SK-N-SH treated with all-trans-retinoic acid at 6 μM for 48 hours (cell line): ENCODE measurements at regions not wholly inside any gene's neighbourhood (a gene's known extent, or its start where the extent isn't known, plus 50 kb on each side); places are given as distances from the start of the nearest gene placed in this dataset.
A peak's percentile ranks its signal among the peaks of the same experiment; 100 is the strongest.

Source experiments
- ATAC-seq: fragments of 200-7000 bp; cut with Tn5 transposase; 3 replicates; pipeline ENCODE4 v1.9.1; 2020; ENCODE audit warnings: mild to moderate bottlenecking, moderate library complexity
- ARNTL ChIP-seq: fragments of 450-650 bp; formaldehyde crosslinking; IDR thresholded peaks from 2 replicates; pipeline ENCODE4 v1.5.0; 2020; ENCODE audit warnings: low read depth, mild to moderate bottlenecking, moderate library complexity, borderline replicate concordance
- CSDC2 ChIP-seq: fragments of 250-450 bp; sonication (Bioruptor Pico); IDR thresholded peaks from 2 replicates; pipeline ENCODE4 v1.5.0; 2020; ENCODE audit warnings: mild to moderate bottlenecking, moderate library complexity
- ESRRG ChIP-seq: fragments of 250-450 bp; sonication (Bioruptor Pico); IDR thresholded peaks from 2 replicates; pipeline ENCODE4 v1.6.1; 2021; ENCODE audit warnings: mild to moderate bottlenecking
- GLIS3 ChIP-seq: fragments of 250-450 bp; sonication (Bioruptor Pico); IDR thresholded peaks from 2 replicates; pipeline ENCODE4 v1.5.0; 2020; ENCODE audit warnings: mild to moderate bottlenecking, moderate library complexity
- OSR1 ChIP-seq: fragments of 250-450 bp; sonication (Bioruptor Pico); IDR thresholded peaks from 2 replicates; pipeline ENCODE4 v1.8.0; 2022; ENCODE audit warnings: moderate library complexity, mild to moderate bottlenecking, inconsistent platforms
- PPARA ChIP-seq: fragments of 250-450 bp; sonication (Bioruptor Pico); IDR thresholded peaks from 2 replicates; pipeline ENCODE4 v1.5.0; 2020; ENCODE audit warnings: mild to moderate bottlenecking, borderline replicate concordance
- RARB ChIP-seq: fragments of 250-450 bp; sonication (Bioruptor Pico); IDR thresholded peaks from 2 replicates; pipeline ENCODE4 v1.8.0; 2021; ENCODE audit warnings: mild to moderate bottlenecking, moderate library complexity
- TCF4 ChIP-seq: fragments of 250-450 bp; sonication (Bioruptor Pico); IDR thresholded peaks from 2 replicates; pipeline ENCODE4 v1.8.0; 2021; ENCODE audit warnings: mild to moderate bottlenecking, moderate library complexity, borderline replicate concordance
- TOX ChIP-seq: fragments of 250-450 bp; sonication (Bioruptor Pico); IDR thresholded peaks from 2 replicates; pipeline ENCODE4 v1.8.0; 2021; ENCODE audit warnings: mild to moderate bottlenecking, moderate library complexity, borderline replicate concordance
- ZC3H10 ChIP-seq: fragments of 250-450 bp; sonication (Bioruptor Pico); IDR thresholded peaks from 2 replicates; pipeline ENCODE4 v1.5.1; 2021; ENCODE audit warnings: mild to moderate bottlenecking, moderate library complexity
- ZFP3 ChIP-seq: fragments of 250-450 bp; sonication (Bioruptor Pico); IDR thresholded peaks from 2 replicates; pipeline ENCODE4 v1.5.0; 2020; ENCODE audit warnings: mild to moderate bottlenecking, moderate library complexity
- ZFP30 ChIP-seq: fragments of 450-650 bp; formaldehyde crosslinking; IDR thresholded peaks from 2 replicates; pipeline ENCODE4 v1.5.0; 2022; ENCODE audit warnings: mild to moderate bottlenecking, moderate library complexity
- ZNF565 ChIP-seq: fragments of 450-650 bp; formaldehyde crosslinking; conservative IDR thresholded peaks from 2 replicates; pipeline ENCODE4 v1.5.0; 2020; ENCODE audit warnings: low read depth, mild to moderate bottlenecking, moderate library complexity
- ZNF70 ChIP-seq: fragments of 450-650 bp; formaldehyde crosslinking; IDR thresholded peaks from 2 replicates; pipeline ENCODE4 v1.5.0; 2020; ENCODE audit warnings: mild to moderate bottlenecking, moderate library complexity
- ZNF8 ChIP-seq: fragments of 450-650 bp; formaldehyde crosslinking; IDR thresholded peaks from 2 replicates; pipeline ENCODE4 v1.5.0; 2020; ENCODE audit warnings: mild to moderate bottlenecking, moderate library complexity
- TF ChIP-seq, protein P1 (sequence below): fragments of 250-450 bp; sonication (Bioruptor Pico); IDR thresholded peaks from 2 replicates; pipeline ENCODE4 v1.8.0; 2021; ENCODE audit warnings: low read depth, mild to moderate bottlenecking, moderate library complexity, borderline replicate concordance
- TF ChIP-seq, protein P2 (sequence below): fragments of 250-450 bp; sonication (Bioruptor Pico); IDR thresholded peaks from 2 replicates; pipeline ENCODE4 v1.5.1; 2021; ENCODE audit warnings: mild to moderate bottlenecking, moderate library complexity
- TF ChIP-seq, protein P3 (sequence below): fragments of 250-450 bp; sonication (Bioruptor Pico); IDR thresholded peaks from 2 replicates; pipeline ENCODE4 v1.5.1; 2020; ENCODE audit warnings: low read depth, mild to moderate bottlenecking, moderate library complexity
- TF ChIP-seq, protein P4 (sequence below): fragments of 250-450 bp; sonication (Bioruptor Pico); IDR thresholded peaks from 2 replicates; pipeline ENCODE4 v1.5.0; 2020; ENCODE audit warnings: mild to moderate bottlenecking, moderate library complexity
- TF ChIP-seq, protein P5 (sequence below): fragments of 250-450 bp; sonication (Bioruptor Pico); IDR thresholded peaks from 2 replicates; pipeline ENCODE4 v1.8.0; 2020; ENCODE audit warnings: mild to moderate bottlenecking, moderate library complexity, borderline replicate concordance

DNA sequence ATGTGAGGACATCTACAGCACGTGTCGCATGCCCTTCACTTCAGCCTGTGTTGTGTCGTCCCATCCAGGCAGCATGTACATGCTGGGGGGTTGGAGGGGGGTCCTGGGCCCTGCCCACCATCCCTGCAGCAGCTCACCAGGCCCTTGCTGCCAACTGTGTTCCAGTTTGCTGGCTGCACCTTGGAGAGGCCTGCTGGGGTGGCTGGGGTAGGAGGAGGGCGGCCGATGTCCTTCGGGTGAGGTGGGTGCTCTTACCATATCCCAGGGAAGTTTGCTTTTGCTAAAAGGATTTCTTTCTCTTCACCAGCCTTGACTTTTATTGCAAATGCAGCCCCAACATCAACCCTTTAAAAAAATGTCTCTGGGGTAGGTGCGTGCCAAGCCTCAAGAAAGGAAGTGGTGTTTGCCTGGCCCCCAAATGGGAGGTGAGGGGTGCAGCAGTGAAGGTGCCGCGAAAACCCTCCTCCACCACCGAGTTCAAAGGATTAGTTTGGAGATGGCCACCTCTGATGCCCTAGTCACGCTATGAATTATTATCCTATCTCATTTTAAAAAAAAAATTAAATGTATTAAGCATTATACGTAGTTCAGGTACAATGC, 165.8 kb upstream of the KLF6 start:
- TF ChIP-seq ESRRG (no peak), OSR1 (no peak), TCF4 (CRISPR knock-in tag) (no peak), ZNF70 (CRISPR knock-in tag) (no peak), TOX (CRISPR knock-in tag) (no peak), ZFP30 (CRISPR knock-in tag) (no peak), ZFP3 (CRISPR knock-in tag) (no peak), RARB (CRISPR knock-in tag) (no peak), PPARA (CRISPR knock-in tag) (no peak), ARNTL (CRISPR knock-in tag) (no peak)
- TF ChIP-seq, protein P1, sequence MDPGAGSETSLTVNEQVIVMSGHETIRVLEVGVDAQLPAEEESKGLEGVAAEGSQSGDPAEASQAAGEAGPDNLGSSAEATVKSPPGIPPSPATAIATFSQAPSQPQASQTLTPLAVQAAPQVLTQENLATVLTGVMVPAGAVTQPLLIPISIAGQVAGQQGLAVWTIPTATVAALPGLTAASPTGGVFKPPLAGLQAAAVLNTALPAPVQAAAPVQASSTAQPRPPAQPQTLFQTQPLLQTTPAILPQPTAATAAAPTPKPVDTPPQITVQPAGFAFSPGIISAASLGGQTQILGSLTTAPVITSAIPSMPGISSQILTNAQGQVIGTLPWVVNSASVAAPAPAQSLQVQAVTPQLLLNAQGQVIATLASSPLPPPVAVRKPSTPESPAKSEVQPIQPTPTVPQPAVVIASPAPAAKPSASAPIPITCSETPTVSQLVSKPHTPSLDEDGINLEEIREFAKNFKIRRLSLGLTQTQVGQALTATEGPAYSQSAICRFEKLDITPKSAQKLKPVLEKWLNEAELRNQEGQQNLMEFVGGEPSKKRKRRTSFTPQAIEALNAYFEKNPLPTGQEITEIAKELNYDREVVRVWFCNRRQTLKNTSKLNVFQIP (CRISPR knock-in tag): no peak
- TF ChIP-seq, protein P2, sequence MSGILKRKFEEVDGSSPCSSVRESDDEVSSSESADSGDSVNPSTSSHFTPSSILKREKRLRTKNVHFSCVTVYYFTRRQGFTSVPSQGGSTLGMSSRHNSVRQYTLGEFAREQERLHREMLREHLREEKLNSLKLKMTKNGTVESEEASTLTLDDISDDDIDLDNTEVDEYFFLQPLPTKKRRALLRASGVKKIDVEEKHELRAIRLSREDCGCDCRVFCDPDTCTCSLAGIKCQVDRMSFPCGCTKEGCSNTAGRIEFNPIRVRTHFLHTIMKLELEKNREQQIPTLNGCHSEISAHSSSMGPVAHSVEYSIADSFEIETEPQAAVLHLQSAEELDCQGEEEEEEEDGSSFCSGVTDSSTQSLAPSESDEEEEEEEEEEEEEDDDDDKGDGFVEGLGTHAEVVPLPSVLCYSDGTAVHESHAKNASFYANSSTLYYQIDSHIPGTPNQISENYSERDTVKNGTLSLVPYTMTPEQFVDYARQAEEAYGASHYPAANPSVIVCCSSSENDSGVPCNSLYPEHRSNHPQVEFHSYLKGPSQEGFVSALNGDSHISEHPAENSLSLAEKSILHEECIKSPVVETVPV (CRISPR knock-in tag): no peak
- TF ChIP-seq, all 23 proteins: peak for 0
- no peak for ATAC-seq

DNA sequence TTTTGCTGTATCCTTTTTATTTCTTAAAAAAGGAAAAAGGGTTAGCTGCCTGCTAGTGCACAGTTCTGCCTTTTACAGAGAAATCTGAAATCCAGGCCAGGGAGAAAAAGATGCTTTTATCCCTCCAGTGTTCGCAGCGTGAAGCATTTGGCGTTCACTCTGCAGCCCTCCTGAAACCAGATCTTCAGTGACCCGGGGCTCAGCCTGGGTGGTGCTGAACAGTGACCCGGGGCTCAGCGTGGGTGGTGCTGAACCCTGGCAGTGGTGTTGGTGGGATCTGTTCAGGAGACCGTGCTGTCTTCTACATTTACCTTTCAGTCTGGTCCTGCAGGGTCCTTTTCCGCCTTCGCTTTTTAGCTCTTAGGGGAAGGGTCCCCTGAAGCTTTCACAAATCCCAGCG, 164.7 kb upstream of the KLF6 start:
- no peak for ATAC-seq
- TF ChIP-seq GLIS3 (CRISPR knock-in tag) (no peak), ZNF565 (CRISPR knock-in tag) (no peak), OSR1 (no peak), ZFP30 (CRISPR knock-in tag) (no peak), RARB (CRISPR knock-in tag) (no peak), ZNF70 (CRISPR knock-in tag) (no peak), ZNF8 (CRISPR knock-in tag) (no peak), PPARA (CRISPR knock-in tag) (no peak)
- TF ChIP-seq, protein P3, sequence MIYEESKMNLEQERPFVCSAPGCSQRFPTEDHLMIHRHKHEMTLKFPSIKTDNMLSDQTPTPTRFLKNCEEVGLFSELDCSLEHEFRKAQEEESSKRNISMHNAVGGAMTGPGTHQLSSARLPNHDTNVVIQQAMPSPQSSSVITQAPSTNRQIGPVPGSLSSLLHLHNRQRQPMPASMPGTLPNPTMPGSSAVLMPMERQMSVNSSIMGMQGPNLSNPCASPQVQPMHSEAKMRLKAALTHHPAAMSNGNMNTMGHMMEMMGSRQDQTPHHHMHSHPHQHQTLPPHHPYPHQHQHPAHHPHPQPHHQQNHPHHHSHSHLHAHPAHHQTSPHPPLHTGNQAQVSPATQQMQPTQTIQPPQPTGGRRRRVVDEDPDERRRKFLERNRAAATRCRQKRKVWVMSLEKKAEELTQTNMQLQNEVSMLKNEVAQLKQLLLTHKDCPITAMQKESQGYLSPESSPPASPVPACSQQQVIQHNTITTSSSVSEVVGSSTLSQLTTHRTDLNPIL: no peak
- TF ChIP-seq, protein P4, sequence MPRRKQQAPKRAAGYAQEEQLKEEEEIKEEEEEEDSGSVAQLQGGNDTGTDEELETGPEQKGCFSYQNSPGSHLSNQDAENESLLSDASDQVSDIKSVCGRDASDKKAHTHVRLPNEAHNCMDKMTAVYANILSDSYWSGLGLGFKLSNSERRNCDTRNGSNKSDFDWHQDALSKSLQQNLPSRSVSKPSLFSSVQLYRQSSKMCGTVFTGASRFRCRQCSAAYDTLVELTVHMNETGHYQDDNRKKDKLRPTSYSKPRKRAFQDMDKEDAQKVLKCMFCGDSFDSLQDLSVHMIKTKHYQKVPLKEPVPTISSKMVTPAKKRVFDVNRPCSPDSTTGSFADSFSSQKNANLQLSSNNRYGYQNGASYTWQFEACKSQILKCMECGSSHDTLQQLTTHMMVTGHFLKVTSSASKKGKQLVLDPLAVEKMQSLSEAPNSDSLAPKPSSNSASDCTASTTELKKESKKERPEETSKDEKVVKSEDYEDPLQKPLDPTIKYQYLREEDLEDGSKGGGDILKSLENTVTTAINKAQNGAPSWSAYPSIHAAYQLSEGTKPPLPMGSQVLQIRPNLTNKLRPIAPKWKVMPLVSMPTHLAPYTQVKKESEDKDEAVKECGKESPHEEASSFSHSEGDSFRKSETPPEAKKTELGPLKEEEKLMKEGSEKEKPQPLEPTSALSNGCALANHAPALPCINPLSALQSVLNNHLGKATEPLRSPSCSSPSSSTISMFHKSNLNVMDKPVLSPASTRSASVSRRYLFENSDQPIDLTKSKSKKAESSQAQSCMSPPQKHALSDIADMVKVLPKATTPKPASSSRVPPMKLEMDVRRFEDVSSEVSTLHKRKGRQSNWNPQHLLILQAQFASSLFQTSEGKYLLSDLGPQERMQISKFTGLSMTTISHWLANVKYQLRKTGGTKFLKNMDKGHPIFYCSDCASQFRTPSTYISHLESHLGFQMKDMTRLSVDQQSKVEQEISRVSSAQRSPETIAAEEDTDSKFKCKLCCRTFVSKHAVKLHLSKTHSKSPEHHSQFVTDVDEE (CRISPR knock-in tag): no peak
- TF ChIP-seq, protein P5, sequence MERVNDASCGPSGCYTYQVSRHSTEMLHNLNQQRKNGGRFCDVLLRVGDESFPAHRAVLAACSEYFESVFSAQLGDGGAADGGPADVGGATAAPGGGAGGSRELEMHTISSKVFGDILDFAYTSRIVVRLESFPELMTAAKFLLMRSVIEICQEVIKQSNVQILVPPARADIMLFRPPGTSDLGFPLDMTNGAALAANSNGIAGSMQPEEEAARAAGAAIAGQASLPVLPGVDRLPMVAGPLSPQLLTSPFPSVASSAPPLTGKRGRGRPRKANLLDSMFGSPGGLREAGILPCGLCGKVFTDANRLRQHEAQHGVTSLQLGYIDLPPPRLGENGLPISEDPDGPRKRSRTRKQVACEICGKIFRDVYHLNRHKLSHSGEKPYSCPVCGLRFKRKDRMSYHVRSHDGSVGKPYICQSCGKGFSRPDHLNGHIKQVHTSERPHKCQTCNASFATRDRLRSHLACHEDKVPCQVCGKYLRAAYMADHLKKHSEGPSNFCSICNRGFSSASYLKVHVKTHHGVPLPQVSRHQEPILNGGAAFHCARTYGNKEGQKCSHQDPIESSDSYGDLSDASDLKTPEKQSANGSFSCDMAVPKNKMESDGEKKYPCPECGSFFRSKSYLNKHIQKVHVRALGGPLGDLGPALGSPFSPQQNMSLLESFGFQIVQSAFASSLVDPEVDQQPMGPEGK (CRISPR knock-in tag): no peak
- TF ChIP-seq, all 23 proteins: peak for 0

DNA sequence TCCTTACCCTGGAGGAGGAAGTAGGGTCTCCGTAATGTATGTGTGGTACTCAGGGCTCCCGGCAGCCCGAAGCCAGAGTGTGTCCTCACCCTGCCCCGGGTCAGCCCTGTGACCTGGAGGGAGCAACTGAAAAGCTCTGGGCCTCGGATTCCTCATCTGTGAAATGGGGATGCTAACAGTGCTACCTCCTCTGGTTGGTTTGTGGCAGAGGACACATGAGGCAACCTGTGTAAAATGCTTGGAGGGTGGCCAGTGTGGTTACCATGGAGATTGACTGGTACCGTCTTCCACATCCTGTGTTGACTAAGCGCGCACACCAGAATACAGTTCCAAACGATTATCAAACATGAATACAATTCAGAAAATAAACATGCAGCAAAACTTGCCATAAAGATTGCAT, 163.8 kb upstream of the KLF6 start:
- 0 out of 3 replicates have a peak, but pooled peaks have one; percentile 15 for ATAC-seq
- TF ChIP-seq, protein P3: no peak
- TF ChIP-seq TOX (CRISPR knock-in tag) (no peak), ZNF70 (CRISPR knock-in tag) (no peak), ZC3H10 (no peak), RARB (CRISPR knock-in tag) (no peak), ZFP30 (CRISPR knock-in tag) (no peak), CSDC2 (CRISPR knock-in tag) (no peak)
